ENCODE measurements at regions not wholly inside any gene's neighbourhood (a gene's known extent, or its start where the extent isn't known, plus 50 kb on each side); places are given as distances from the start of the nearest gene placed in this dataset.
"Not testable (repeated sequence)": the region's sequence is repeated elsewhere in the genome, so short reads cannot be mapped to it uniquely, and the experiment has no call there.

- DNase-seq: not testable (repeated sequence)
These were observed 58.3 kb upstream of the PTPN1 start for GRCh38 chr20:50451792-50452425.

GRCh38 chr20:50453533-50454244 is 56.5 kb upstream of the PTPN1 start:
- DNase-seq: no peak

- not testable (repeated sequence) for DNase-seq
These were observed 54.9 kb upstream of the PTPN1 start for GRCh38 chr20:50455245-50455644.

- DNase-seq: no peak
These were observed 54.3 kb upstream of the PTPN1 start for GRCh38 chr20:50455656-50456451.

GRCh38 chr20:50456452-50457324 is 53.5 kb upstream of the PTPN1 start:
- no peak for DNase-seq

GRCh38 chr20:50459124-50459918 is 50.9 kb upstream of the PTPN1 start:
- no peak for DNase-seq

GRCh38 chr20:50460115-50460607 is 50.0 kb upstream of the PTPN1 start:
- DNase-seq: no peak

All from activated naive CD4-positive, alpha-beta T cell (primary cell).